HG02885 (cell line): ENCODE measurements at regions not wholly inside any gene's neighbourhood (a gene's known extent, or its start where the extent isn't known, plus 50 kb on each side); places are given as distances from the start of the nearest gene placed in this dataset.

Source experiments
- ATAC-seq: cut with Tn5 transposase; IDR thresholded peaks from one replicate; pipeline ENCODE4 v1.9.1; 2021; ENCODE audit warnings: mild to moderate bottlenecking; ENCODE audit not compliant: unreplicated experiment, poor library complexity

DNA sequence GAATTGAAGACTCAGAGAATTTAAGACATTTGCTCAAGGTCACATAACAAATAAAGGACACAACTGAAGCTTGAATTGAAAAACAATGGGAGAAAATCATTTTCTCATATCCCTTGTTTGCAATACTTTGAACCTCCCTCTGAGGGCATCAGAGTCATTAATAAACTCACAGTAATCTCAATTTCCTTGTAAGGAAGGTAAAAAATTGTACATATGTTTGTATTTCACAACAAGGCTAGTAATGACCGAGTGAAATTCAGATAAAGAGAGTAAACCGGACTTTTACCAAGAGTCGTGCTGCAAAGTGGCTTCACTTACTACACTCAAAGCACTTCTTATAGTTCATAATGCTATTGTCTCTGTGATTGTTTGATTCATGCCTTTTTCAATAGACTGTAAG lies 665.0 kb downstream of the NR2F1-AS1 start:
- ATAC-seq: no peak

DNA sequence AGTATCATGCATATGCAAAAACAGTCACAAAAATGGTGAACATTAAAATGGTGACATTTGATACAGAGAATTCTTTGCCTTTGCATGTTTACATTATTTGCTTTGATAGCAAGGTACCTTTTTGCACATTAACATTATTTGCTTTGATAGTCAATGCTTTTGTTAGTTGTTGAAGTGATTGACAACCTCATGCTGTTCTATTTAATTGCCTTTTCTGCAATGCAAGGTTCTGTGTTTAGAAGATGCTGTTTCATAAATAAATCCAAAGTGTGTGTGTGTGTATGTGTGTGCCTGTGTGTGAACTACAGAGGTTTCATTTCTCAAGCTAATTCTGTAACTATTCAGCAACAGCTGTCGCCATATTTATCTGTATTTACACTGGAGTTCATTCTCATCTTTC lies 668.7 kb downstream of the NR2F1-AS1 start:
- ATAC-seq: no peak

DNA sequence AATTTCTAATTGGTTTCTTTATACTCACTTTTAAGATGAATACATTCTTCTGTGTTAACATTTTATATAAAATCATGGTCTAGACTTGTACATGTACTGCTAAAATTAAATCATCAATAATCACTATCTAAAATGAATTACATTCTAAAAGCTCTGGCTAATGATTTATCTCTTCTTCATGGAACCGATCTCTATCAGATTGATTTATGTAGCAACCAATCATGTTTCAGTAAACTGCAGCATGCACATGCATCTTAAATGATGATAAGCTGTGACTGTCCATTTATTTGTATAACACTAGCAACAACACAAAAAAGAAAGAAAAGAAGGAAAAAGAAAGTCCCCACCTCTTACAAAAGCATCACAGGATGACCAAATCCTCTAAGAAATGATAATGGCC lies 669.2 kb downstream of the NR2F1-AS1 start:
- ATAC-seq: no peak

DNA sequence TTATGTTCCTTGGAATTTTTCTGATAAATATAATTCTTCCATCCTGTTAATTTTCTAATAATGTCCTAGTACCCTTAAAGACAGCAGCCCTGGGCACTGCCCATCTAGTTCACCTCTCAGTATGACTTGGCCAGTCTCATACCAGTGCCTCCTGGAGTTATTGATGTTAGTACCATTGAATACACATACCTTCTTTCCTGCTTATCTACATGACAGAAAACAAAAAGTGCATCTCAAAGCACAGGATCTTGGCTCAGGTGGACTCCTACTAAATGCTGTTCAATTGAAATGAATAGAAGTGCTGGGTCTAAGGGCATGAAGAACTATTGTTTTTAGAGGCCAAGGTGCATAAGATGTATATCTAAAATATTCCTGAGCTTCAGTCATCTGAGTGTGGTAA lies 669.7 kb downstream of the NR2F1-AS1 start:
- no peak for ATAC-seq

DNA sequence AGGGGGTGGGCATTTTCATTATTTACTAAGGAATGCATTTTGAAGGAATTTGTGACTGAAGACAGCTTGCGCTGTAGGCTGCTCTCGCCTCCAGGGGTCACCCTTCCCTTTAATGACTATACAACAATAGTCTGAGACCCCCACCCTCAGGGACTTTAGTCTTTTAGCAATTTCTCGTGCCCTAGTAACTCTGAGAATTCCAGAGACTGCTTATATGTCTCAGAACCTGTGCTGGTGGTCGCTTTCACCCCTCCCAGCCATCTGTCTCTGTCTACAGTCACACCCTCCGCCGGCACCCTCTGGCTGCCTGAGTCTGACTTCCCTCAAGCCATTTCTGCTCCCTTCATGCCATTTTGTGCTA lies 671.4 kb downstream of the NR2F1-AS1 start:
- ATAC-seq: no peak

DNA sequence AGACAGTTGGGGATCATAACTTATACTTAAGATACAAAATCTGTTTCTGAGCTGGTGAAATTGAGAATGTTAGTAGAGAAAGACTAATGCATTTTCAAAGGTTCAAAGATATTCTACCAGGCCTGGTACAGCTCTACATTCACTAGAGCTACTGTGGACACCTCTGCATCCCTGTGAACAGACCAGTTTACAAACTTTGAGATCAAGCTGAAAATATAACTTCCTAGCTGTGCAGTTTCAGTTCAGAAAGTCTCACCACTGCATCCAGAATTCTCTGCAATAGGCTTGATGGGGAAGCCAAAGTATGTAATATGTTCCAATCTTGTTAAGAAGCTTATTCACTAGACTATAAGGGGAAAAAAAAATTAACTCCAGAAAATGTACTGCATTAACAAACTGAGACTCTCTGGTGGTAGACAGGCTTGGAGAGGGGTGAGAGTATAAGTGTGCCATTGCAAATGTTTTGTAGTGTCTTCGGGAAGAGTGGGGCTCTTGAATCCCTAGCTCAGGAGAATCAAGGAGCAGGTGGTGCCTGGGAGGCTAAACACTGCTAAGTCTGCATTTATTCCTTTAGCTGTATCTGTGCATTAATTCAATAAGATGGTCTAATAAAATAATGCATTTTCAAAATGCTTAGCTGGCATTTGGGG lies 671.9 kb downstream of the NR2F1-AS1 start:
- ATAC-seq: no peak

DNA sequence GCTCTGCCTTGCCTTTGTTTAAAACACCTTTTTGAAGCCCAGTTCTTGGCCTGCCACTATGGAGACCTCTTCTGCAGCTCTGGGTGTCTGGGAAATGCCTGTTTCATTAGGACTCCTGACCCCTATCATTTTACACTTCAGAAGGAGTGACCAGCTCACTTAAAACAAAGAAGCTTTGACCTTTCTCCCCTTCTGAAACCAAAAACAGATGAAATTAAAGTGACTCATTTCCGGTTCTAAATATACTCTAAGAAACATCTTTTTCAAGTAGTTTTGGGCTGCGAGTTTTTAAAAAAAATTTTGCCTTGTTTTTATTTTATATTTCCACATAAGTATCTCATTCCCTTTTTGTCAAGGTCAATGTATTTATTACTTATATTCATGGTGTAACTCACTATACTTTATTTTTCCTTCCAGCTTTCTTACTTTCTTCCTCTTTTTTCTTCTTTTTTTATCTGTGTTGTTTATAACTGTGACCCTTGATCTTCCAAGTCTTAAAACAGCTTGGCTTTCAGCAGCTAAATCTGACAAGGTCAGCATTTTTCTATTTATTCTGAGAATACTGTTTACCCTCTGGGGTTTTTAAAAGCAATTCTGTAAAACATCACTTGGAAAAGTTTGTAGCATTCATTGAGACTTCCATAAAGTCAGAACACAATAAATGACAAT lies 672.9 kb downstream of the NR2F1-AS1 start:
- peak; percentile 62 for ATAC-seq

DNA sequence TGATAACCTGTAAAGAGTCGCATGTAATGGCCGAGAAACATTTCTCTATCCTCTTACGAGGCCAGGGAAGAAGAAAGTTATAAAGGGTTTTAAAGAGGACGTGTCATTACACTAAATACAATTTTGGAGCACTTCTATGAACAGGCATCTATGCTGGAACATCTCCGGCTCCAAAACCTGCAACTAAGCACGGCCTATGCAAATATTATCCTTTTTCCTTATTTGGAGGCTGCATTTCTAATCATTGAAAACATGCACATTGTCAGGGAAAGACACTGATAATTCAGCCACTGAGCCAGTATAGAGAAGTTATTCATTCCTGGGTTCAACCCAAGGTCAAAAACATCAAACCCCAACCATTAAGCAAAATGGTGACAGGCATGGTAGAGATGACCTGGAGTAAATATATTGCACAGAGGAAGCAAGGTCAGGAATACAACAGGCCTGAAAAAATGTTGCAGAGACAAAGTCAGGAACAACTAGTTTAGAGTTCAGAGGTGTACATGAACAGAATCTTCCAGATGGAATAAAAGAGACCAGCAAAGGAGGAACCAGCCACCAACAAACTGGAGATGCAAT lies 674.1 kb downstream of the NR2F1-AS1 start:
- no peak for ATAC-seq

DNA sequence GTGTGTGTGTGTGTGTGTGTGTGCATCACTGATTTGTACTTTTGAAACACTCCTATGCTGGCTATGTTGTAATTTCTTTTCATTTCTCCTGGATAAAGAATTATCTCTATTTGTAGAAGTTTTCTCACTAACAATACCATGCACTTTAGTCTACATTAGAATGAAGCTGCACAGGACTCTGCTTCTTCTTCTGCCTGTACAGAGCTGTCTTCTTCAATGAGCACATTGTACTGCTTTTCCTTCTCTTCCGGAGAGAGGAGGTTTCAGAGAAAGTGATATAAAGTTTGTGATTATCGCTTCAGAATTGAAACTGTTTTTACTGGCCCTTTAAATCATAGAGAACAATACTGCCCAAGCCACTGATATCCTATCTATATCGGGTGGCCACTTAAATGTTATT lies 677.0 kb downstream of the NR2F1-AS1 start:
- no peak for ATAC-seq

DNA sequence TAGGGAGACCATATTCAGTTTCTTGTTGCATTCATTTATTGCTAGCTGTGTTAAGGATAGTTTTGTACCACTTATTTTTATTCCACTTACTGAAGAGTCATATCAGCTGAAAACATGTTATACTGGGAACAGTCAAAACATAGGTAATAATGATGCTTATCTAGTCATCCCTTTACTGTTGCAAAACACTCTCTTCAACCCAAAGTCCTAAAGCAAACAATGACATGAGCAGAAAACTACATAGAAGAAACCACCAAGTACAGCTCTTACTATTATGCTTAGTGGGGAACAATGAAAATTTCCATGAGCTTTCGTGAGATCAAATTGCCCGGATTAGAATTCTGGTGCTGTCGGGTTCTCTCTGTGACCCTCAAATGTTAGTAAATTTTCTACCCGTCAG lies 681.4 kb downstream of the NR2F1-AS1 start:
- ATAC-seq: no peak

DNA sequence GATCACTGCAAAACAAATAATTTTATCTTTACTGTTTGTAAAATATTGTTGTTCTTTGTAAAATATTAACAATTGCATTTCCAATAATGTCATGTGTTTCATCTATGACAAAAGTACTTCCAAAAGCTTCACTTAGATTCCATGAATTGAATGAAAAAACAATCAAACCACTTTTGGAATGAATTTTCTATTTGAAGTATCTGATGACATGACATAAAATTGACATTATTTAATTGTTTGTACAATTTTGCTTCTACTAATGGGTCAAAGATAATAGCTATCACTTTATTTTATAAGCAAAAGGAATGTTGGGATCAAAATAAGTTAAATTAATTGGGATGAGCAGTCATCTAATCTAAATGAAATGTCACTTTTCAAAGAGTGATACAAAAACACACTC lies 684.3 kb downstream of the NR2F1-AS1 start:
- no peak for ATAC-seq

DNA sequence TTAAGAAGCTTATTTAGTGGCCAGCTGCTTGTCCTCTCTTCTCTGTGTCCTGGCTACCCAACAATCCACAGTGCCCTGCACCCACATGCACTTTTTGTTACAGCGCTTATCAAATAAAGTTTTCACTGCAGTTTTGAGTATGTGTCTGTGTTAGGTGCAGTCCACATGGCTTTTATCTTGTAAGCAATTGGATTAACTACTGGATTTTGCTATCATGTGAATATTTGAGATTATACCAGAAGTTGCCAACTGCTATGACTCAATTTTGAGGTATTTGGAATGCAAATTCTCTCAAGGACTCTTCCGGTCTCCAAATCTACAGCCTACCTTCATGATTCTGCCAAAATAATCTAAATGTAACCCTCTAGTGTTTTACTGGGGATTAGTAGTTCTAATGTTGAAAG lies 690.2 kb downstream of the NR2F1-AS1 start:
- ATAC-seq: no peak

DNA sequence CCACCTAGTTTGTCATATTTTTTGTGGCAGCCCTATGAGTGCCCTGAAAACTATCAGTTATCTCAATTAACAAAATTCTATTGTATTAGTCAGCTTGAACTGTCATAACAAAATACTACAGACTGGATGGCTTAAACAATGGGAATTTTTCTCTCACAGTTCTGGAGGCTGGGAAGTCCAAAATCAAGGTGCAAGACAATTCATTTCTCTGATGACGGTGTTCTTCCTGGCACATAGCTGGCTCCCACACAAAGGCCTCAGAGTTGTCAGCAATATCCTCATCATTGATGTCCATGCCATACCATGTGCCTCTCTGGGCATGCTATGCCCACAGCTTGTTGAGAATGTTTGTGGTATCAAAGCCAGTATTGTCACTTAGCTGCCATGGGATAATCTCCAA lies 691.9 kb downstream of the NR2F1-AS1 start:
- no peak for ATAC-seq

DNA sequence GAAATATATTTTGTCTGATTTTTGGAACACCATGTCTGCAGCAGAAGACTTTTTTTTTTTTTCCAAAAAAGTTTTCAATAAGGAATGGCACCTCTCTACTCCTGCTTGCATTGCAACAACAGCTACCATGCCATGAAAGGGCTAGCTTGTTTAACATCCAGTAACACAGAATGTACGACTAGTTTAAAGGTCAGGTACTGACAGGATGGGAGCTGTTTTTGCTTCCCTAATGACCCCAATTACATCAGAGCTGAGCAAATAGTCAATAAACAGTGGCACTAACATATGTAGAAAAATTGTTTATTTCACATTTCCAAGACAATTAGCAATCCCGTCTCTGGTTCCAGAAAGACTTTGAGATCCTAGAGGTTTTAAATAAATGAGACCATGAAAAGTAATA lies 693.8 kb downstream of the NR2F1-AS1 start:
- no peak for ATAC-seq

DNA sequence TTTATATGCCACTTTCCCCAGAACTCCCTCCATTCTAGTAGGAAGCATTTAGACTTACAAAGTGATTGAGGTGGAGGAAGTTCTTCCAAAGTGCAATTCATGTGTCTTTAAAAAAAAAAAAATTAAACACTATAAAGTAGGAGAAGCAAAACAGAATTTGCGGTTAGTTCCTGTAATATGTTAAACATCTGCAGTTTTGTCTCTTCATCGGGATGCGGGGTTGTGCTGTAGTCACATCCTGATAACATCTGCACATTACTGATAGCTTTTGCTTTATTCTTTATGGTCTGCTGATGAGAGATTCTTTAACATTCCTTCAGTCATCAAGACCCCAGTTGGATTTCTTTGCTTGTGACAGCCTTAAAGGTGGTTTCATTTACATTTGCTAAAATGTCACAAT lies 694.3 kb downstream of the NR2F1-AS1 start:
- no peak for ATAC-seq

DNA sequence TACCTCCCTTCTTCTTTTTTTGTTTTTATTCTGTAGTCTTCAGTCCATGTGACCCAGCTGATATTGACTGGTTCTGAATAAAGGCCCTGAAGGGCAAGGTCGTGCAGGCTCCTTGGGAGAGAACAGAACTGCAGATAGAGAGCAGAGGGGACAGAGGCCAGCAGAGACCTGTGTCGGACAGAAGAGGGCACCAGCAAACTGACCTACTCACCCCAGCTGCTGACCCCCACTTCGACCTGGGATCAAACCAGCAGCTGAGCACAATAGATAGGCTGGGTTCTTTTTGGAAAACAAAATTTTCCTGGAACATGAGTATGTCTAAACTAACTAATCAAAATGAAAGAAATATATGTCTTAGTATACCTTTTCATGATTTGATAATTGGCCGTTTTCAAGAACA lies 695.1 kb downstream of the NR2F1-AS1 start:
- no peak for ATAC-seq

DNA sequence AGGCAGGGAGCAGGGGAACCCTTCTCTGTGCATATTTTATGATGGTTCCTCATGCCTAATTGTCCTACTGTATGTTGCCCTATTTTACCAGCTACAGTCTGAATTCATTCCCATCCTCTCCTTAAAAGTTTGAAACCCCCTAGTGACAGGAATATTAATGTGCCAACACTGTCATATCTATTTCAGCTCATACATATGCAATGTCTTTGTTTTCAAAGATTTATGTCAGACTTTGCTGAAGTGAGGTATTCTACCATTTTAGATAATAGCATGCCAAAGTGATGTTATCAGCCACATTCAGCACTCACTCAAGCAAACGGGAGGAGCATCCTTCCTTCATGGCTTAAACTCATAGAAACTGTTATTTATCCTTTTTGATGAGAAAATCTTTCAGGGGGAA lies 696.5 kb downstream of the NR2F1-AS1 start:
- ATAC-seq: no peak

DNA sequence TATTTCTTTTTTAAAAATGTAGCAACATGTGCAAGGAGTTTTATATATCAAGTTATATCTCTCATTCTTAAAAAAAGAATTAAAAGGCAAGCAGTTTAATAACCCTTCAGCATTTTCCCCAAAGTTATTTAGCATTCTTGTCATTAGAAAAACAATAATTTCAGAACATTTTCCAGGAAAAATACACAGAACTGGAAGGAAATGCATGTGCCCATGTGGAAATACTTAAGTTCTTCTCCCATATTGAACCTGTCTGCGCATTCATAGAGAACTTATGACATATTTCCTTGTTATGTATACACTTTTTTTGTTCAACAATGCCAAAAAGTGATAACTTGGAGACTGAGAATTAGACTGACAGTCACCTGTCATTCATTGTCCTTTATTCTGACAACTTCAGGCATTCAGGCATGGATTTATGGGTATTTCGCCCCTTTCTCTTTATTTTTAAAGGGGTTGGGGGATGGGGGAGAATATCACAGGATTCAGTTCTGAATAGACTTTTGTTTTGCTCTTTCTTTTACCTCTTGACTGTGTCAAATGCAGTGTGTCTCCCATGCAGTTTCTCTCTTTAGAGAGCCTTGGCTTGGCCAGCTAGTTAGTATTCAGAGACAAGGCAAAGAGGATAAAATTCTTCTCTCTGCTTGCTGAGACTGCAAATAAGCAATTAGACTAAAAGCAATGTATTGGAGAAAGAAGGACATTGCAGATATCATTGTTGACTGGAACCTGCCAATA lies 701.0 kb downstream of the NR2F1-AS1 start:
- no peak for ATAC-seq

DNA sequence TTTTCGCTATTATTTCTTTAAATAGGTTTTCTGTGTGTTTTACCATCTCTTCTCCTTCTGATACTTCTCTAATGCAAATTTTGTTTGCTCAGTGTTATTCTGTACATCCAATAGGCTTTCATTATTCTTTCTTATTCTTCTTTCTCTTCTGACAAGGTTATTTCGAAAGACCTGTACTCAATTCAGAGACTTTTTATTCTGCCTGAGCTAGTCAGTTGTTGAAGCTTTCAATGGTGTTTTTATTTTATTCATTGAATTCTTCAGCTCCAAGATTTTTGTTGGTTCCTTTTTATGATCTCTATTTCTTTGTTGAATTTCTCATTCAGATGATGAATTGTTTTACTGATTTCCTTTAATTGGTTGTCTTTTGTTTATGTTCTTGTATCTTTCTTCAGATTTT lies 706.2 kb downstream of the NR2F1-AS1 start:
- ATAC-seq: no peak

DNA sequence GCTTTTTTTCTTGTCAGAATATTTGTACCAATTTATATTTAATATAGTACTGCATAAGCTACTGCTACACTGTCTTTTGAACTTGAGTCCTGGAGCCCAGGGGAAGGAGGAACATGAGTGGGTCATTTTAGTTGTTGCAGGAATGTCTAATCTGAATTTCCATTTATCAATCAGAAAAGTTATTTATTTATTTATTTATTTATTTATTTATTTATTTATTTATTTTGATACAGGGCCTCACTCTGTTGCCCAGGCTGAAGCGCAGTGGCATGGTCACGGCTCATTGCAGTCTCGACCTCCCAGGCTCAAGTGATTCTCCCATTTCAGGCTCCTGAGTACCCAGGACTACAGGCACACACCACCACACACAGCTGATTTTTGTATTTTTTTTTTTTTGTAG lies 712.6 kb downstream of the NR2F1-AS1 start:
- ATAC-seq: no peak

DNA sequence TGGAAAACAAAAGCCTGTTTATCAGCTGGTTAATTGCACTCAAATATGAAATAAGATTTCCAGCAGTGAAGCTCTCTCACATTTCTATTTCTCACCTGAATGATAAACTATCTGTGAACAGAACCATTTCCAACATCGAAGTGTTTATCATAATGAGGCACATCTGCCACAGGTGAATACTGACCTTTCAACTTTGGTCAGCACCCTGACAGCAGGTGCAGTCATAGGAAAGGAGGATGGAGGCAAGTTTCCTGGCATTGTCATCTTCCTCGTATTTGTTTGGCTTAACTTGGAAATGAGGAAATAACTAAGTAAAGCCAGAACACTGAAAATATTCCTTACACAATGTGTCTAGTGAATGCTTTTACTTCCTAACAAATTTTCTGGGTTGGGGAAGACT lies 716.4 kb downstream of the NR2F1-AS1 start:
- no peak for ATAC-seq
